ENCODE measurements at regions not wholly inside any gene's neighbourhood (a gene's known extent, or its start where the extent isn't known, plus 50 kb on each side); places are given as distances from the start of the nearest gene placed in this dataset.

DNA sequence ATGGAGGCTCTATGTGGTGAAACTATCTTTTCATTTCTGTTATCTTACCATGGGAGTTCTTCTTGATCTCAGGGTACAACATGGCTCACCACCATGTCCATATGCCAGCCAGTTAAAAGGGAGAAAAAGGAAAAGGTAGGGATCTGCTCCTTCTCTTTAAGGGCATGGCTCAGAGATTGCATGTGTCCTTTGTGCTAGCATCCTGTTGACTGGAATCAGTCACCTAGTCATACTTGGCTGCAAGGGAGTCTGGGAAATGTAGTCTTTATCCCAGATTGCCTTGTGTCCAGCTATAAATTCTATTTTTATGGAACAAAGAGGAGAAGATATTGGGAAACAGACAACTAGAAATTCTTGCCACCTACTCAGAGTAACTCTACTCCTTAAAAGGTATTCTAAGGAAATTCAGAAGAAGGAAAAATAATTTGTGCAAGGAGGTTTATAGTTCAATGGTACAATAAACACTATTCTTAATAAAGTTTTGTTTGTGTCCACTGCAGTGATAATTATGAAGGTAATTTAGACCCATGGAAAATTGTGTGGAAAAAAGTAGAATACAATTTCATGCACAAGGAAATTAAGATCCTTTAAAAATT, 86.4 kb upstream of the RPH3A start:
- TF ChIP-seq, protein P1, sequence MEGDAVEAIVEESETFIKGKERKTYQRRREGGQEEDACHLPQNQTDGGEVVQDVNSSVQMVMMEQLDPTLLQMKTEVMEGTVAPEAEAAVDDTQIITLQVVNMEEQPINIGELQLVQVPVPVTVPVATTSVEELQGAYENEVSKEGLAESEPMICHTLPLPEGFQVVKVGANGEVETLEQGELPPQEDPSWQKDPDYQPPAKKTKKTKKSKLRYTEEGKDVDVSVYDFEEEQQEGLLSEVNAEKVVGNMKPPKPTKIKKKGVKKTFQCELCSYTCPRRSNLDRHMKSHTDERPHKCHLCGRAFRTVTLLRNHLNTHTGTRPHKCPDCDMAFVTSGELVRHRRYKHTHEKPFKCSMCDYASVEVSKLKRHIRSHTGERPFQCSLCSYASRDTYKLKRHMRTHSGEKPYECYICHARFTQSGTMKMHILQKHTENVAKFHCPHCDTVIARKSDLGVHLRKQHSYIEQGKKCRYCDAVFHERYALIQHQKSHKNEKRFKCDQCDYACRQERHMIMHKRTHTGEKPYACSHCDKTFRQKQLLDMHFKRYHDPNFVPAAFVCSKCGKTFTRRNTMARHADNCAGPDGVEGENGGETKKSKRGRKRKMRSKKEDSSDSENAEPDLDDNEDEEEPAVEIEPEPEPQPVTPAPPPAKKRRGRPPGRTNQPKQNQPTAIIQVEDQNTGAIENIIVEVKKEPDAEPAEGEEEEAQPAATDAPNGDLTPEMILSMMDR (conservative IDR thresholded peaks at IDR 0.05; ENCODE audit: low read length) = no peak
- no peak for TF ChIP-seq EZH2phosphoT487 (IDR thresholded peaks at IDR 0.05; ENCODE audit: borderline replicate concordance, low read depth, low read length)
- Histone ChIP-seq H3K27ac (ENCODE audit: low read depth, low read length, poor library complexity, severe bottlenecking) (no peak overlapping the region), H3K4me1 (ENCODE audit: insufficient read depth, low read length, poor library complexity, severe bottlenecking) (no peaks in the 10 kb centered on the region), H2AFZ (ENCODE audit: low read length) (no peak overlapping the region), H3K4me2 (ENCODE audit: low read length) (no peak overlapping the region), H4K20me1 (ENCODE audit: insufficient read depth, low read length) (no peaks in the 10 kb centered on the region), H3K9me3 (ENCODE audit: low read length) (no peaks in the 10 kb centered on the region), H3K36me3 (ENCODE audit: insufficient read depth, low read length) (no peaks in the 10 kb centered on the region), H3K9me2 (ENCODE audit: insufficient read depth, low read length) (no peaks in the 10 kb centered on the region), H3K79me2 (ENCODE audit: insufficient read depth, low read depth, low read length) (no peaks in the 10 kb centered on the region), H3K4me3 (ENCODE audit: low read depth, low read length, poor library complexity, severe bottlenecking) (no peak overlapping the region)
- ChIA-PET CTCF (ENCODE audit: unreplicated experiment) (no interaction called here), POLR2A (no interaction called here)
- intact Hi-C loops (cut with micrococcal nuclease; ENCODE audit: unreplicated experiment) = no loop called here
- DNase-seq (ENCODE audit: low spot score) = no peak
- no TSS peak for BruUV-seq (replicated peaks)

DNA sequence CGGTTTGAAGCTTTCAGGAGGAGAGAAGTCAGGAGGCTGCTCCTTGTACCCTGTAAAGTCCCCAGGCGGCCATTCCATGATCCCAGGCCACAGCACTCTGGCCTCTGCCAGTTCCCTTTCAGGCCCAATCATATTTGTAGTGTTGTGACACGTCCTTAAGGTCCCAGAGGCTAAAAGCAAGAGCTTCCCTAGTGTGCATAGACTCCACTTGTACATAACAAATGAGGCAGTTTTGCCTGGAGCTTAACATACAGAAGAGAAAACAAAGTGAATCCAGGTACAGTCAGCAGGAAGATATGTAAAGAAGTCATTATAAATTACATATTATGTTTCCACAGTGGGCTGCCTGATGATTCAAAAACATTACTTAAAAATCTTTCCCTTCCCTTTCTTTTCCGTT, 81.1 kb upstream of the RPH3A start:
- DNase-seq (ENCODE audit: low spot score) = no peak
- H4K20me1 ChIP-seq (ENCODE audit: insufficient read depth, low read length) = no peaks in the 10 kb centered on the region
- H3K4me1 ChIP-seq (ENCODE audit: insufficient read depth, low read length, poor library complexity, severe bottlenecking) = no peaks in the 10 kb centered on the region
- no peaks in the 10 kb centered on the region for H3K9me2 ChIP-seq (ENCODE audit: insufficient read depth, low read length)
- intact Hi-C loops (cut with micrococcal nuclease; ENCODE audit: unreplicated experiment) = no loop called here
- no peak overlapping the region for H3K27ac ChIP-seq (ENCODE audit: low read depth, low read length, poor library complexity, severe bottlenecking)
- ChIA-PET CTCF (ENCODE audit: unreplicated experiment) (no interaction called here), POLR2A (interaction anchor here (0.5 kb wide), 1 partner anchor 102 kb away, joined by 3 read pairs; no protein-coding TSS in a partner anchor)
- H3K9me3 ChIP-seq (ENCODE audit: low read length) = no peaks in the 10 kb centered on the region
- TF ChIP-seq, protein P1 (conservative IDR thresholded peaks at IDR 0.05; ENCODE audit: low read length) = no peak
- TF ChIP-seq EZH2phosphoT487 (IDR thresholded peaks at IDR 0.05; ENCODE audit: borderline replicate concordance, low read depth, low read length) = no peak
- H3K4me2 ChIP-seq (ENCODE audit: low read length) = no peak overlapping the region
- no peaks in the 10 kb centered on the region for H3K79me2 ChIP-seq (ENCODE audit: insufficient read depth, low read depth, low read length)
- no peaks in the 10 kb centered on the region for H3K36me3 ChIP-seq (ENCODE audit: insufficient read depth, low read length)
- no peak overlapping the region for H3K4me3 ChIP-seq (ENCODE audit: low read depth, low read length, poor library complexity, severe bottlenecking)
- no peak overlapping the region for H2AFZ ChIP-seq (ENCODE audit: low read length)
- BruUV-seq (replicated peaks) = no TSS peak

DNA sequence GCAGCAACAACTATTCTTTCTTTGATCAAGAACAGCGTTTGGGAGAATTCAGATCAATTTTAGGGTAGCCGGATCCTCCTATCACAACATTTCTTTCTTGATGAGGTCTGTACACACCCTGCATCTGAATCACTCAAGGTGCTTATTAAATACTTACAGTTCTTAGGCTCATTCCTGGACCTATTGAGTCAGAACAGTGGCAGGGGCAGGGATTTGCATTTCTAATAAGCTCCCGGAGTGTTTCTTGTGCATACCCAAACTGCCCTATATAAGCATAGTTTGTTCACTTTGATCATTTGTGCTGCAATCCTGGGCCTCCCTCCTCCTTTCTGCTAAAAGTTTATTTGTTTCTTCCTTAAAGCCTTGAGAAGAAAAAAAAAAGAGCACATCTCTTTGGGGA, 80.5 kb upstream of the RPH3A start:
- intact Hi-C loops (cut with micrococcal nuclease; ENCODE audit: unreplicated experiment) = no loop called here
- H3K79me2 ChIP-seq (ENCODE audit: insufficient read depth, low read depth, low read length) = no peaks in the 10 kb centered on the region
- TF ChIP-seq, protein P1 (conservative IDR thresholded peaks at IDR 0.05; ENCODE audit: low read length) = no peak
- no peak for TF ChIP-seq EZH2phosphoT487 (IDR thresholded peaks at IDR 0.05; ENCODE audit: borderline replicate concordance, low read depth, low read length)
- no peaks in the 10 kb centered on the region for H3K9me3 ChIP-seq (ENCODE audit: low read length)
- ChIA-PET CTCF (ENCODE audit: unreplicated experiment) (no interaction called here), POLR2A (interaction anchor here (0.5 kb wide), 1 partner anchor 101 kb away, joined by 3 read pairs; no protein-coding TSS in a partner anchor)
- H3K4me2 ChIP-seq (ENCODE audit: low read length) = no peak overlapping the region
- DNase-seq (ENCODE audit: low spot score) = no peak
- H3K4me3 ChIP-seq (ENCODE audit: low read depth, low read length, poor library complexity, severe bottlenecking) = no peak overlapping the region
- H2AFZ ChIP-seq (ENCODE audit: low read length) = no peak overlapping the region
- BruUV-seq (replicated peaks) = no TSS peak
- no peaks in the 10 kb centered on the region for H3K4me1 ChIP-seq (ENCODE audit: insufficient read depth, low read length, poor library complexity, severe bottlenecking)
- no peak overlapping the region for H3K27ac ChIP-seq (ENCODE audit: low read depth, low read length, poor library complexity, severe bottlenecking)
- H3K36me3 ChIP-seq (ENCODE audit: insufficient read depth, low read length) = no peaks in the 10 kb centered on the region
- H3K9me2 ChIP-seq (ENCODE audit: insufficient read depth, low read length) = no peaks in the 10 kb centered on the region
- no peaks in the 10 kb centered on the region for H4K20me1 ChIP-seq (ENCODE audit: insufficient read depth, low read length)
